Activated T-cell treated with anti-CD3 and anti-CD28 coated beads, Interleukin-2, amount 50 U/mL, for 72 hours (primary cell): ENCODE measurements at regions not wholly inside any gene's neighbourhood (a gene's known extent, or its start where the extent isn't known, plus 50 kb on each side); places are given as distances from the start of the nearest gene placed in this dataset.

Experiments used
- ATAC-seq, 2 donors: fragments of 150-1000 bp; cut with Tn5 transposase; replicated peaks in 1 of 2; 2 replicates each; pipeline ENCODE4 v1.10.0; 2021; ENCODE audit warnings: moderate library complexity in 2 of 2, mild to moderate bottlenecking in 1 of 2
- DNase-seq, 2 donors: peaks; one replicate each; pipeline ENCODE4 v3.0.0; 2021 to 2022; ENCODE audit warnings: mixed read lengths in 1 of 2
- H3K27ac Mint-ChIP-seq: one replicate; pipeline ENCODE4 v1.8.0; 2022; ENCODE audit warnings: mild to moderate bottlenecking, moderate library complexity, mixed read lengths
- H3K27me3 Mint-ChIP-seq: one replicate; pipeline ENCODE4 v1.8.0; 2022; ENCODE audit warnings: low read depth, mixed read lengths
- H3K36me3 Mint-ChIP-seq, 2 donors: one replicate each; pipeline ENCODE4 v1.8.0; 2022; ENCODE audit warnings: mixed read lengths in 2 of 2, mild to moderate bottlenecking in 1 of 2; ENCODE audit not compliant: insufficient read depth in 2 of 2
- H3K4me1 Mint-ChIP-seq: one replicate; pipeline ENCODE4 v1.8.0; 2022; ENCODE audit warnings: low read depth, mixed read lengths
- H3K4me3 Mint-ChIP-seq, 2 donors: one replicate each; pipeline ENCODE4 v1.8.0; 2022; ENCODE audit warnings: mild to moderate bottlenecking in 2 of 2, mixed read lengths in 2 of 2, moderate library complexity in 2 of 2
- H3K9me3 Mint-ChIP-seq, 2 donors: one replicate each; pipeline ENCODE4 v1.8.0; 2022; ENCODE audit warnings: mixed read lengths in 2 of 2

DNA sequence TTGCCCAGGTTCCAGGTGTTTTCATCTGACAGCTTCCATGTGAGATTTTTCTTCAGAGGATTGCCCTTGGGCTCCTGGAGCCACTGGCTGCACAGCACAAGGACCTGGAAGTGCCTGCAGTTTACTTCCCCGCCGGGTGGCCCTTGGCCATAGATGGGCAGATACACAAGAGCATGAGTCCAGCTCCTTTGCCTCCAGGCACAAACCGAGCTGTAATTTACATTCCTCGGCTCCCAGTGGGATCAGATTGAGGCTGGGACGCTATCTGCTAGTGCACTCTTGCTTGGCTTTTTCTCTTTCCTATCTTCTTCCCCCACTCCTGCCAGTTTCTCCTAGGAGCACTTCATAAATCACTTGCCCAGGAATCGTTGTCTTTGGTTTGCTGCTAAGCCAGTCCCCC is 85.4 kb upstream of the RALY start:
- H3K4me1 Mint-ChIP-seq: no peaks in the 10 kb centered on the region
- no peak overlapping the region for H3K27ac Mint-ChIP-seq
- H3K4me3 Mint-ChIP-seq: no peak overlapping the region
- no peaks in the 10 kb centered on the region for H3K36me3 Mint-ChIP-seq
- ATAC-seq: no peak
- no peaks in the 10 kb centered on the region for H3K9me3 Mint-ChIP-seq
- no peak for DNase-seq
- no peaks in the 10 kb centered on the region for H3K27me3 Mint-ChIP-seq

DNA sequence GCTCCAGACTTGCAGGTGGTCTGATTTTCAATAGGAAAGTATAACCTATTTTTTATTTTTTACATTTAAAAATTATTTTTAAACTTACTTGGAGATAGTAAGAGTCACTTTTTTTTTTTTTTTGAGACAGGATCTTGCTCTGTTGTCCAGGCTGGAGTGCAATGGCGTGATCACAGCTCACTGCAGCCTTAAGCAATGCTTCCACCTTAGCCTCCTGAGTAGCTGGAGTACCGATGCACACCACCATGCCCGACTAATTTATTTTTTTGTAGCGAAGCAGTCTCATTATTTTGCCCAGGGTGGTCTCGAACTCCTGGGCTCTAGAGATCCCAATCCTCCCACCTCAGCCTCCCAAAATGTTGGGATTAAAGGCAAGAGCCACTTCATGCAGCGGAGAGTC is 84.8 kb upstream of the RALY start:
- H3K27me3 Mint-ChIP-seq: no peaks in the 10 kb centered on the region
- H3K27ac Mint-ChIP-seq: no peak overlapping the region
- no peaks in the 10 kb centered on the region for H3K36me3 Mint-ChIP-seq
- H3K4me1 Mint-ChIP-seq: no peaks in the 10 kb centered on the region
- H3K9me3 Mint-ChIP-seq: no peaks in the 10 kb centered on the region
- H3K4me3 Mint-ChIP-seq: no peak overlapping the region
- no peak for ATAC-seq
- no peak for DNase-seq

DNA sequence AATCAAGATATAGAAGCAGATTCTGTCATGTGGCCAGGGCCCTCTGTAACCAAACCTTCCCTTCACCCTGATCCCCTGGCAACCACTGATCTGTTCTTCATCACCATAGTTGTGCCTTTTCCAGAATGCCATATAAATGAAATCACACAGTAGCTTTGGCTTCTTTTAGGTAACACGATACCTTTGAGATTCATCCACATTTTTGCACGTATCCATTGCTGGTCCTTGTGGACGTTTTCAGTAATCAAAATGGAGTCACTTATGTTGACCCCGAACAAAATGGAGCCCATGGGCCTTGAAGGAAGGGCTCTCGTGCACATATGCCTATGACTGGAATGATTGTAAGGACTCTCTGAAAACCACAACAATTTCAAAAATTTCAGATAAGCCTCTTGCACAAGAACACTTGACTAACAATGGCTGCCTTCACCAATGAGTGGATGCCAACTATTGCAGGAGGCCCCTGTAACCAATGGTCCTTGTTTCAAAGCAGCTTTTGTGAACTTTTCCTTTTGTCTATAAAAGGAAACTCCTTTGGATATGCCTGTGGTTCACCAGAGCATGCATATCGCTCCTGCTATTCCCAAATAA is 84.3 kb upstream of the RALY start:
- Mint-ChIP-seq H3K9me3 (no peaks in the 10 kb centered on the region), H3K27ac (no peak overlapping the region), H3K36me3 (no peaks in the 10 kb centered on the region), H3K4me3 (no peak overlapping the region), H3K27me3 (no peaks in the 10 kb centered on the region), H3K4me1 (no peaks in the 10 kb centered on the region)
- DNase-seq (no peak), ATAC-seq (no peak)

DNA sequence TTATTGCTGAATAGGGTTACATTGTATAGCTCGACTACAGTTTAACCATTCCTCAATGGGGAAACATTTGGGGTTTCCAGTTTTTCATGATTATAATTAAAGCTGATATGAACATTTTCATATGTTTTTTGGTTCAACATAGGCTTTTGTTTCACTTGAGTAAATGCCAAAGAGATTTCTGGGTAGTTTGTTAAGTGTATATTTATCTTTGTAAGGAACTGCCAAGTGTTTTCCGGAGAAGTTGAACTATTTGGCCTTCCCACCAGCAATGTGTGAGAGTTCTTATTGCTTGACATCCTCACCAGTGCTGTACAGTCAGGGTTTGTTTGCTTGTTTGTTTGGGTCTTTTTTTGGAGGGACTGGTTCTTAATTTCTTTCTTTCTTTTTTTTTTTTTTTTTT is 83.7 kb upstream of the RALY start:
- no peaks in the 10 kb centered on the region for H3K9me3 Mint-ChIP-seq
- no peak for ATAC-seq
- H3K4me3 Mint-ChIP-seq: no peak overlapping the region
- H3K27ac Mint-ChIP-seq: no peak overlapping the region
- H3K27me3 Mint-ChIP-seq: no peaks in the 10 kb centered on the region
- H3K36me3 Mint-ChIP-seq: no peaks in the 10 kb centered on the region
- no peak for DNase-seq
- H3K4me1 Mint-ChIP-seq: peaks cover 6% of the 10 kb centered on the region

DNA sequence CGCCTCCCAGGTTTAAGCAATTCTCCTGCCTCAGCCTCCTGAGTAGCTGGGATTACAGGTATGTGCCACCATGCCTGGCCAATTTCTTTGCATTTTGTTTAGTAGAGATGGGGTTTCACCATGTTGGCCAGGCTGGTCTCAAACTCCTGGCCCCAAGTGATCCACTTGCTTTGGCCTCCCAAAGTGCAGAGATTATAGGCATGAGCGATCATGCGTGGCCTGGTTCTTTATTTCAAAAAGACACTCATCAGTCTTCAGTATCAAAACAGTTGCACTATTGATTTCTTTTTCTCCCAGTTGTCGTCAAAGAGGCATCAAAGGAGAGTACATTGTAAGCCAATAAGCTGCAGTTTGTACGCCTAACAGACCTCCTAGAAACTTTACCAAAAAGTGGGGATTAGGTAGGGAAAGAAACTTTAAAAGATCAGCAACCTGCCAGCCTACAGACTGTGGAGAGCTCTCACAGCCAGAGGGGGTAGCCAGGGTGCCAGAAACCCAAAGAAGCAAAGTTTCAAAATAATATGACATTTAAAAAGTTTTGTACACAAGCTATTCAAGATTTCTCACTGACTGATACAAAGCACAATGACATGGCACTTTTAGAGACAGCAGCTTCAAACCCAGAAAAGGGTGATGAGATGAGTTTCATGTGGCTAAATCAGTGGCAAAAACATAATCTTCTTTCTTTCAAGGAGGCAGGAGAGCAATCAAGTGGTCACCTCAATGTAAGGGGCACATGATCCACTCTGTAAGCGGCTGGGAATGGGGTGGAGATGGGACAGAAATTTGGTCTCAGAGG is 83.0 kb upstream of the RALY start:
- no peak overlapping the region for H3K4me3 Mint-ChIP-seq
- DNase-seq (no peak), ATAC-seq (no peak)
- peaks cover 12% of the 10 kb centered on the region for H3K4me1 Mint-ChIP-seq
- no peaks in the 10 kb centered on the region for H3K27me3 Mint-ChIP-seq
- H3K36me3 Mint-ChIP-seq: no peaks in the 10 kb centered on the region
- no peaks in the 10 kb centered on the region for H3K9me3 Mint-ChIP-seq
- no peak overlapping the region for H3K27ac Mint-ChIP-seq

GRCh38 chr20:33914919-33915318 is 78.8 kb upstream of the RALY start:
- ATAC-seq (peak; percentile 77 to 85), DNase-seq (peak; percentile 30 to 40)
- Mint-ChIP-seq H3K9me3 (no peaks in the 10 kb centered on the region), H3K27me3 (no peaks in the 10 kb centered on the region), H3K36me3 (no peaks in the 10 kb centered on the region), H3K27ac (no peak overlapping the region), H3K4me1 (peaks cover 16% of the 10 kb centered on the region), H3K4me3 (no peak overlapping the region)

DNA sequence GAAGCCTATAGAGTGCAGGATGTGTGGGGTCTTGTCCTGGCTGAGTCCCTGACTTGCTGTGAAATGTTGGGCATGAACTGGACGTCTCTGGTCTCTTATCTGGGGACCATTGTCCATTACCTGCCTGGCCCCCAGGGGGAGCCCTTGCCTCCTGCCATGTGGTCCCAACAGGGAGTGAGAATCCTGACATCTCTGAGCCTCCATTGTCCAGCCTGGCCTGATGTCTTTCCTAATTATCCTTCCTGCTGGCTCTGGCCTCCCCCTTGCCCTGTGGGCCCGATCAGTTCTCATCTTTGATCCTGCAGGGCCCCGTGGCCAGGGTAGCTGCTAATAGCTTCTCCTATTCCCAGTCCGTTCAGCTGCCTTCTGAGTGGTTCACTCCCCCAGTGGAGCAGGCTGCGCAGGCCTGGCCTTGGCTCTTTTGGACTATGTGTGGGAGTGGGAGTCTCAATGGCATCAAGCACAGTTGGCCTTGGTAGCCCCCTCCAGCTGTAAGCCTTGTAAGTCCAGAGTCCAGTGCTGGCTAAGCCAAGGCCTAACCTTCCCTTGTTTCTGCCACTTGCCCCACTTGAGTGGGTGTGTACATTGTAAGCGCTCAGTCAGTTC is 77.9 kb upstream of the RALY start:
- Mint-ChIP-seq H3K4me1 (peaks cover 16% of the 10 kb centered on the region), H3K36me3 (no peaks in the 10 kb centered on the region), H3K27ac (no peak overlapping the region), H3K27me3 (no peaks in the 10 kb centered on the region), H3K4me3 (no peak overlapping the region), H3K9me3 (no peaks in the 10 kb centered on the region)
- ATAC-seq: peak; percentile 59 to 65
- peak; percentile 54 to 55 for DNase-seq

GRCh38 chr20:33916768-33917167 is 76.9 kb upstream of the RALY start:
- Mint-ChIP-seq H3K4me3 (no peak overlapping the region), H3K4me1 (peaks cover 16% of the 10 kb centered on the region), H3K9me3 (no peaks in the 10 kb centered on the region), H3K27ac (no peak overlapping the region), H3K27me3 (no peaks in the 10 kb centered on the region), H3K36me3 (no peaks in the 10 kb centered on the region)
- ATAC-seq: no peak
- DNase-seq: no peak

- Mint-ChIP-seq H3K9me3 (no peaks in the 10 kb centered on the region), H3K27me3 (no peaks in the 10 kb centered on the region), H3K4me1 (peaks cover 16% of the 10 kb centered on the region), H3K27ac (no peak overlapping the region), H3K36me3 (no peaks in the 10 kb centered on the region), H3K4me3 (no peak overlapping the region)
- DNase-seq (no peak), ATAC-seq (peak in 1 of 2 donors; percentile 36)
Measured at GRCh38 chr20:33917831-33918525, 75.7 kb upstream of the RALY start.

DNA sequence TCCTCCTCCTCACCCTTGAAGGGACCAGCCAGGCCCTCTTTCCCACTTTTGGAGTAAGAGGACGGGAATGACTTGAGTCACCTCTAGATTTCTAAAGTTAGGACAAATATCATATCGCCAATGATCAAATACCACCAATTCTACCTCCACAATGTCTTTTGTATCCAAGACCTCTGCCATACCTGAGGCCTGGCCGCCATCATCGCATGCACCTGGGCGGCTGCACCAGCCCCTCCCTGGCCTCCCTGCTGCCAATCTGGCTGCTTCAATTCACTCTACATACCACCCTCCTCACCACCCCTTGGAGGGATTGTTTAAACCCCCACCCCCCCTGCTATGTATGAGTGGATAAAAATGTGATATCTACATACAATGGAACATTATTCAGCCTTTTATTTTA is 75.0 kb upstream of the RALY start:
- Mint-ChIP-seq H3K36me3 (no peaks in the 10 kb centered on the region), H3K27me3 (no peaks in the 10 kb centered on the region), H3K9me3 (no peaks in the 10 kb centered on the region), H3K27ac (no peak overlapping the region), H3K4me3 (no peak overlapping the region), H3K4me1 (peaks cover 16% of the 10 kb centered on the region)
- DNase-seq (no peak), ATAC-seq (no peak)

DNA sequence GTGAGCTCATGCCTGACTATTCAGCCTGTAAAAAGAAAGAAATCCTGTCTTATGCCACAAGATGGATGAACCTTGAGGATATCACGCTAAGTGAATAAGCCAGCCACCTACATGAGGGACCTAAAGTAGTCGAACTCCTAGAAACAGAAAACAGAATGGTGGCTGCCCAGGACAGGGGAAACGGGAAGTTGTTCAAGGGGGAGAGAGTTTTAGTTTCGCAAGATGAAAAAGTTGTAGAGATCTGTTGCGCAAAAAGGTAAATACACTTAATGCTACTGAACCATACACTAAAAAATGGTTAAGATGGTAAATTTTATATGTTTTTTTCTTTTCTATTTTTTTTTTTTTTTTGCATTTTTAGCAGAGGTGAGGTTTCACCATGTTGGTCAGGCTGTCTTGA is 74.1 kb upstream of the RALY start:
- no peak overlapping the region for H3K4me3 Mint-ChIP-seq
- H3K27me3 Mint-ChIP-seq: no peaks in the 10 kb centered on the region
- no peaks in the 10 kb centered on the region for H3K9me3 Mint-ChIP-seq
- no peak overlapping the region for H3K27ac Mint-ChIP-seq
- ATAC-seq: no peak
- H3K4me1 Mint-ChIP-seq: peaks cover 14% of the 10 kb centered on the region
- no peaks in the 10 kb centered on the region for H3K36me3 Mint-ChIP-seq
- no peak for DNase-seq

DNA sequence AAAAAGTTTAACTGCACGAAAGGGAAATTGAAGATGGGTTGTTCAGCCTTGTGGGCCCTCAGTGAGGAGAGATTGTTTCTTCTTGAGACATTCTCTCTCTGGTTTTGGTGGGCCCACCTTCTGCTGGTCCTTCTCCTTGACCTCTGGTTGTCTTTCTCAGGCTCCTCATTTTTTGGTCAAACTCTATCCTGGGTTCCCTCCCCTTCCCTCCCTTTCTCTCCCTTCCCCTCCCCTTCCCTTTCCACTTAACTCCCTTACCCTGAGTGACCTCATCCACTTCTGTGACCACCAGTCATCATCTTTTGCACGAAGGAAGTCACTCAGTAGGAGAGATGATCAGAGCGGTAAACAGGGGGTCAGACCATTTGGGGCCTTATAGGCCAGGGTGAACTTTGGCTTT is 71.5 kb upstream of the RALY start:
- ATAC-seq: no peak
- no peak overlapping the region for H3K27ac Mint-ChIP-seq

DNA sequence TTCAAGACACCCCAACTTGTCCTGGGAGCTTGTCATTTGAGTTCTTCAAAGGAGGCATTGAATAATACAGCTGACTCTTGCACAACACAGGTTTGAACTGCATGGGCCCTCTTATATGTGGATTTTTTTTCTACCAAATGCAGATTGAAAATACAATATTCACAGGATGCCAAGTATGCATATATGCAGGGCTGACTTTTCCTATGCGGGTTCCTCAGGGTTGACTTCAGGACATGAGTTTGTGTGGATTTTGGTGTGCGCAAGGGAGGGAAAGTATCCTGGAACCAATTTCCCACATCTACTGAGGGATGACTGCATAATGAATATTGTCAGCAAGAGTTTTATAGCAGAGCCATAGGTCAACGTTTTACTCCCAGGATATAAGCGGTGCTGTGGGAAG is 70.0 kb upstream of the RALY start:
- no peak for ATAC-seq
- Mint-ChIP-seq H3K36me3 (no peaks in the 10 kb centered on the region), H3K4me3 (no peak overlapping the region), H3K4me1 (no peaks in the 10 kb centered on the region), H3K27me3 (no peaks in the 10 kb centered on the region), H3K27ac (no peak overlapping the region), H3K9me3 (no peaks in the 10 kb centered on the region)
- DNase-seq: no peak

More for the DNA sequence above, 71.5 kb upstream of the RALY start:
- H3K36me3 Mint-ChIP-seq: no peaks in the 10 kb centered on the region
- H3K9me3 Mint-ChIP-seq: no peaks in the 10 kb centered on the region
- H3K4me3 Mint-ChIP-seq: no peak overlapping the region
- H3K4me1 Mint-ChIP-seq: peaks cover 4% of the 10 kb centered on the region
- no peak for DNase-seq
- H3K27me3 Mint-ChIP-seq: no peaks in the 10 kb centered on the region
